PC-3 (cell line): ENCODE measurements at regions not wholly inside any gene's neighbourhood (a gene's known extent, or its start where the extent isn't known, plus 50 kb on each side); places are given as distances from the start of the nearest gene placed in this dataset.

Source experiments
- EZH2 ChIP-seq: fragments of 300-600 bp; sonication (generic); IDR thresholded peaks from one replicate; pipeline ENCODE4 v1.6.1; 2017; ENCODE audit warnings: antibody characterized with exemption, mild to moderate bottlenecking, low read length; ENCODE audit not compliant: unreplicated experiment
- EZH2phosphoT487 ChIP-seq: fragments of 300-600 bp; sonication (generic); IDR thresholded peaks from 2 replicates; pipeline ENCODE4 v1.6.1; 2018; ENCODE audit warnings: mild to moderate bottlenecking, antibody characterized with exemption, low read length, borderline replicate concordance
- TF ChIP-seq, protein P1 (sequence below): fragments of 300-600 bp; sonication (generic); conservative IDR thresholded peaks from 2 replicates; pipeline ENCODE4 v1.5.1; 2017; ENCODE audit warnings: antibody characterized with exemption, low read depth, mild to moderate bottlenecking, low read length

GRCh38 chr13:76214001-76214400, 577.9 kb downstream of the LMO7 start:
- TF ChIP-seq, protein P1, sequence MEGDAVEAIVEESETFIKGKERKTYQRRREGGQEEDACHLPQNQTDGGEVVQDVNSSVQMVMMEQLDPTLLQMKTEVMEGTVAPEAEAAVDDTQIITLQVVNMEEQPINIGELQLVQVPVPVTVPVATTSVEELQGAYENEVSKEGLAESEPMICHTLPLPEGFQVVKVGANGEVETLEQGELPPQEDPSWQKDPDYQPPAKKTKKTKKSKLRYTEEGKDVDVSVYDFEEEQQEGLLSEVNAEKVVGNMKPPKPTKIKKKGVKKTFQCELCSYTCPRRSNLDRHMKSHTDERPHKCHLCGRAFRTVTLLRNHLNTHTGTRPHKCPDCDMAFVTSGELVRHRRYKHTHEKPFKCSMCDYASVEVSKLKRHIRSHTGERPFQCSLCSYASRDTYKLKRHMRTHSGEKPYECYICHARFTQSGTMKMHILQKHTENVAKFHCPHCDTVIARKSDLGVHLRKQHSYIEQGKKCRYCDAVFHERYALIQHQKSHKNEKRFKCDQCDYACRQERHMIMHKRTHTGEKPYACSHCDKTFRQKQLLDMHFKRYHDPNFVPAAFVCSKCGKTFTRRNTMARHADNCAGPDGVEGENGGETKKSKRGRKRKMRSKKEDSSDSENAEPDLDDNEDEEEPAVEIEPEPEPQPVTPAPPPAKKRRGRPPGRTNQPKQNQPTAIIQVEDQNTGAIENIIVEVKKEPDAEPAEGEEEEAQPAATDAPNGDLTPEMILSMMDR = no peak
- TF ChIP-seq EZH2 (no peak), EZH2phosphoT487 (no peak)
